COLO668 (cell line): ENCODE measurements at regions not wholly inside any gene's neighbourhood (a gene's known extent, or its start where the extent isn't known, plus 50 kb on each side); places are given as distances from the start of the nearest gene placed in this dataset.

Experiments
- DNase-seq: peaks from one replicate; lab custom pipeline; 2025; ENCODE audit not compliant: unreplicated experiment; lab: John Stamatoyannopoulos, UW

- DNase-seq = no peak
Observed at GRCh38 chr6:21844120-21844917, 250.8 kb downstream of the SOX4 start.

- no peak for DNase-seq
Observed at GRCh38 chr6:21845018-21845417, 251.5 kb downstream of the SOX4 start.

- DNase-seq = no peak
Observed at GRCh38 chr6:21845439-21846140, 252.0 kb downstream of the SOX4 start.

GRCh38 chr6:21846541-21847451, 253.2 kb downstream of the SOX4 start:
- DNase-seq = peak; percentile 88

- no peak for DNase-seq
Observed at GRCh38 chr6:21847711-21848480, 254.3 kb downstream of the SOX4 start.

- no peak for DNase-seq
Observed at GRCh38 chr6:21850691-21851090, 257.1 kb downstream of the SOX4 start.

GRCh38 chr6:21855811-21856455, 262.4 kb downstream of the SOX4 start:
- DNase-seq = no peak

- no peak for DNase-seq
Observed at GRCh38 chr6:21856456-21856825, 262.9 kb downstream of the SOX4 start.

- DNase-seq = no peak
Observed at GRCh38 chr6:21856844-21857243, 263.3 kb downstream of the SOX4 start.

GRCh38 chr6:21858076-21858475, 264.5 kb downstream of the SOX4 start:
- no peak for DNase-seq

GRCh38 chr6:21859193-21859735, 265.7 kb downstream of the SOX4 start:
- DNase-seq = no peak

GRCh38 chr6:21861942-21862341, 268.4 kb downstream of the SOX4 start:
- no peak for DNase-seq

- DNase-seq = no peak
Observed at GRCh38 chr6:21864206-21864605, 270.7 kb downstream of the SOX4 start.

GRCh38 chr6:21868226-21868625, 274.7 kb downstream of the SOX4 start:
- no peak for DNase-seq

GRCh38 chr6:21869085-21869771, 275.7 kb downstream of the SOX4 start:
- DNase-seq = no peak

- DNase-seq = no peak
Observed at GRCh38 chr6:21870076-21870730, 276.7 kb downstream of the SOX4 start.

- no peak for DNase-seq
Observed at GRCh38 chr6:21871831-21872230, 278.3 kb downstream of the SOX4 start.

- DNase-seq = no peak
Observed at GRCh38 chr6:21872749-21873148, 279.2 kb downstream of the SOX4 start.

- no peak for DNase-seq
Observed at GRCh38 chr6:21873562-21873961, 280.0 kb downstream of the SOX4 start.
